GM19372 (cell line): ENCODE measurements at regions not wholly inside any gene's neighbourhood (a gene's known extent, or its start where the extent isn't known, plus 50 kb on each side); places are given as distances from the start of the nearest gene placed in this dataset.

Experiments used
- ATAC-seq: cut with Tn5 transposase; IDR thresholded peaks from one replicate; pipeline ENCODE4 v1.9.1; 2021; ENCODE audit warnings: mild to moderate bottlenecking, low read depth, moderate library complexity; ENCODE audit not compliant: unreplicated experiment

- ATAC-seq: no peak
These were observed 676.6 kb upstream of the CCDC179 start for GRCh38 chr11:23536907-23537306.

GRCh38 chr11:23539556-23539955, 679.3 kb upstream of the CCDC179 start:
- no peak for ATAC-seq

- peak; percentile 90 for ATAC-seq
These were observed 679.9 kb upstream of the CCDC179 start for GRCh38 chr11:23540101-23540561.

DNA sequence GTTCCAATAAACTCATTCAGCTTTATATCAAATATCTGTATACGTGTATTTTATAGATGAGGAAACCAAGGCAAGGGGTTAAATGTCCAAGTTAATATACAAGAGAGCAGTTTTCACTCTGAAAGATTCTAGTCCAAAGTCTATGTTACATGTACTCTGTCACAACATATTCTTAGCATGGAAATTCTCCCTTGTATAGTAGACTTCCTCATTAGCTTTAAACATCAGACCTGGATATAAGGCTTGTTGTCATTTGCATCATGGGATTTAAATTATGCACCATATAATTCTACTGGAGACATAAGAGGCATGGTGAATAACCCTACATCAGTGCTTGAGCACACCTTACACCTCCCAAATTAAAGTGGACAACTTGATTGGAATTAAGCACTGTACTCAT, 681.9 kb upstream of the CCDC179 start:
- ATAC-seq: no peak

DNA sequence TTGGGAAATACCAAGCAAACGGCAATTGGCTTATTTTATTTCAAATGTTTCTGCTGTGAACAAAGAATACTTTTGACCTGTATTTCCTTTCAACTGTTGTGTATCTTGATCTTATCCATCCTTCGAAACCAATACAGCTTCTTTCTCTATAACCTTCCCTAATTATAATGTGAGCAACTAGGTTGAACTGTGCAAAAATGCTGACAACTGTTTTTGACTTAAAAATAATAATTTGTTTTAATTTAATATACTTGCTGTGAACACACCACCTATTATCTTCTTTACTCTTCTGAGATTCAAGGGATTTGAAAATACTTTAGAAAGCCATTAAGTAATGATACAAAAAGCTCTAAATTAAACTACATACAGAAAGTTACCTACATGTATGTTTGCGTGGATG, 682.5 kb upstream of the CCDC179 start:
- ATAC-seq: no peak

GRCh38 chr11:23543651-23544222, 683.5 kb upstream of the CCDC179 start:
- no peak for ATAC-seq

- no peak for ATAC-seq
These were observed 691.4 kb upstream of the CCDC179 start for GRCh38 chr11:23551706-23552105.

DNA sequence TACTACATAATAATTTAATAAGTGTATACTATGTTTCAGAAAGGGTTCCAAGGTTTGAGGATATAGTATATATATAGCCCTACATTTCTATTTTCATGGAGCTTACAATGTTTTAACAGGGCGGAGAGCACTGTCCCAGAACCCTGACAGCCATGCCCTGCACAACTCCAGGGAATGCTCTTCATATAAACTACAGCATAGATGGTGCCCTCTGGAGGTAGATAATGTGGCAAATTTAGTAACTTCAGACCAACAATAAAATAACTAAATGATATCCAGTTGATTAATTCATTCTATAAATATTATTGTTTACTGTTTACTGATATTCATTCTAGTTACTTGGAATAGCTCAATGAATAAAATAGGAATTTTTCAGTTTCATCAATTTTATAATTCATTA, 693.7 kb upstream of the CCDC179 start:
- no peak for ATAC-seq

DNA sequence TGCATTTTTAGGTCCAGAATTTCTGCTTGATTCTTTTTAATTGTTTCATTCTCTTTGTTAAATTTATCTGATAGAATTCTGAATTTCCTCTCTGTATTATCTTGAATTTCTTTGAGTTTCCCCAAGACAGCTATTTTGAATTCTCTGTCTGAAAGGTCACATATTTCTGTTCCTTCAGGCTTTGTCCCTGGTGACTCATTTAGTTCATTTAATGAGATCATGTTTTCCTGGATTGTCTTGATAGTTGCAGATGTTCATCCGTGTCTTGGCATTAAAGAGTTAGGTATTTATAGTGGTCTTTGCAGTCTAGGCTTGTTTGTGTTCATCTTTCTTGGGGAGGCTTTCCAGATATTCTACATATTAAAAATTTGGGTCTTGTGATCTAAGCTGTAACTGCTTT, 694.8 kb upstream of the CCDC179 start:
- ATAC-seq: no peak

DNA sequence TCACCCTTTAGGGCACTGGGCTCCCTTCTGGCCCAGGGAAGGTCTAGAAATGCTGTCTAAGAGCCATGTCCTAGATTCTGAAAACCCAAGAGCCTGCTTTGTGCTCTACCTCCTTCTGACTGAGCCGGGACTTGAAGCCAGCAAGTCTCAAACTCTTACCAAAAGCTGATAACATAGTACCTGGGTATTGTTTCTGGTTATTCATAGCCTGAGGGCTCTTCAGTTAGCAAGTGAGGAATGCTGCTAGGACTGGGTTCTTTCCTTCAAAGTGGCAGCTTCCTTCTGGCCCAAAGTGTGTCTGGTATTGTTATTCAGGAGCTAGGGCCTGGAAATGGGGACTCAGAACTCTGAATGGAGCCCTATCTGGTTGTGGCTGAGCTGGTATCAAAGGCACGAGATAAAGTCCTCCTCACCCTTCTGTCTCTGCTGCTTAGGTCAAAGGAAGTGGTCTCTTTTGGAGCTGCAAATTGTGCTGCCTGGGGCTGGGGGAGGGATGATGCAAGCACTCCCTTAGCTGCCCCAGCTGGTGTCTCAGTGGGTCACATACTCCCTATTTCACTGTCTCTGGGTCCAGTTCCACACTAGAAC, 696.0 kb upstream of the CCDC179 start:
- no peak for ATAC-seq

DNA sequence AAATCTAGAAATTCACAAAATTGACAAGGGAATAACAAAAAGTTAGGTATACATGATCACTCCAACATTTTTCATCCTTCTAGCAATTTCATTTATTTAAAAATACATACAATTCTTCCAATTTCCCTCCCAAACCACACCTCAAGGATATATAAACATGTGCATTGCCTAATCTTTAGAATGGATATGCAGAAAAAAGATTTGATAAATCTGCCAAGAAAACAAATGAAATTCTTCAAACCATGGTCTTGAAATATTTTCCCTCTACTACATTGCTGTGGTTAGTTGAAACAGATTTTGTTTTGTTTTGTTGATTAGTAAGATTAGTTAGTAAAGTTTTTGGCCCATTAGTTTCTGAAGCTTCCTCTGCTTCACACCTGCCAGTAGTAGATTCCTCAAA, 703.3 kb upstream of the CCDC179 start:
- no peak for ATAC-seq

GRCh38 chr11:23564370-23564769, 704.1 kb upstream of the CCDC179 start:
- no peak for ATAC-seq

- ATAC-seq: no peak
These were observed 708.9 kb upstream of the CCDC179 start for GRCh38 chr11:23569134-23569533.

DNA sequence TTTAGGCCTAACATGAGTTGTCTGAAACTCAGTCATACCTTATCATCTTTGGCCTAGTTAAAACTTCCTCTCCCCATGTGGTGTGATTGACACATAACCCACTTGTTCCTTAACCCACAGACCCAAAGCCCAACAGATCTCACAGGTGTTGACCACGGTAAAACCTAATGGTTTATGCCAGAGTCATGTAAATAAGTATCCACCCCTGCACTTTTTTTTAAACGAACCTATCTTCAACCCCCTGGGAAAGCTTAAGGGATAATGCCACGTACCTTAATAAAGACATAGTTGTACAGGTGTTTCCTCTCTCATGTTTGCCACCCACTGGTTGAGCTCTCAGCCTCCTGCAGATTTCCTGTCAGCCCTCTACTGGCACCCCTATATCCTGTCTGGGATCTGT, 709.3 kb upstream of the CCDC179 start:
- ATAC-seq: no peak

DNA sequence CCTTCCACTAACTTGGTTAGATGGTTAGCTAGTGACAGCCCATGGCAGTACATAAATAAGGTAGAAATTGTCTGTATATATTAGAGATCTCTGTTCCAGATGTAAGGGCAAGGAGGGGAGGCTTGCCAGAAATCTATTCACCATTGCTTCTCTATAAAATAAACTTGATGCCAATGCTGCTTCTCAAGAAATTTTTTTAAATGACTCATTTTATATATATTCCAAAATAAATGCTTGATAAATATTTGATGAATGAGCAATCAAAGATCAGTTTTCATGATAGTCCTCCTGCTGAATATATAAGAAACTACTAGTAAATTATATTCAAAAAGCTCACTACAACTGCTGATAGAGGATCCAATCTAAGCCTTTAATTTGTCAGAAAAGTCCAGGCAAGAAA, 710.6 kb upstream of the CCDC179 start:
- ATAC-seq: no peak

DNA sequence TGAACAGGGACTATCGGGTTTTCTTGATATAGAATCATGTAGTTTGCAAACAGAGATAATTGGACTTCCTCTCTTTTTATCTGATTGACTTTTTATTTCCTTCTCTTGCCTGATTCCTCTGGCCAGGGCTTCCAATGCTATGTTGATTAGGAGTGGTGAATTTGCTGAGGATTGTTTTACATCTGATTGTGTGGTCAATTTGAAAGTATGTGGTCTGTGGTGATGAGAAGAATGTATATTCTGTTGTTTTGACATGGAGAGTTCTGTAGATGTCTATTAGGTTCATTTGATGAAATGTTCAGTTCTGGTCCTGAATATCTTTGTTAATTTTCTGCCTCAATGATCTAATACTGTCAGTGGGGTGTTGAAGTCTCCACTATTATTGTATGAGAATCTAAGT, 713.2 kb upstream of the CCDC179 start:
- ATAC-seq: no peak

DNA sequence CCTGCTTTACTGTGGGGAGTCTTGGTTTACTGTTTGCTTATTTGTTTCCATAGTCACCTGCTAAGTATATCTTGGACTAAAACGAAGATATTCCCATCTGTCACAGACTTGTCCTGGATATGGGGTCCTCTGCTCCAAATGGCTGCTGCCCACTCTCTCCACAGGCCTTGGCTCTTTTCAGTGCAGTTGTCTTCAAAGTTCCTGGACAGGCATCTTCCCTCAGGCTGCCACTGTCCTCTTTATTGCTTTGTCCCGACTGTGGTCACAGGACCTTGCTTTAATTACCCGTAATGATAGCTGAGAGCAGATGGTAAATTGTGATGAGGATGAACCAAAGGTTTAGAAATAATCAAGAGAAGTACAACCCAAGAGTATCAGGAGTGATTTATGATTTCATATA, 713.9 kb upstream of the CCDC179 start:
- no peak for ATAC-seq

- ATAC-seq: no peak
These were observed 717.0 kb upstream of the CCDC179 start for GRCh38 chr11:23577296-23577695.

- no peak for ATAC-seq
These were observed 725.3 kb upstream of the CCDC179 start for GRCh38 chr11:23585416-23586104.

- no peak for ATAC-seq
These were observed 725.9 kb upstream of the CCDC179 start for GRCh38 chr11:23586173-23586572.

GRCh38 chr11:23590596-23591308, 730.5 kb upstream of the CCDC179 start:
- ATAC-seq: no peak
